GM21717 (cell line): ENCODE measurements at regions not wholly inside any gene's neighbourhood (a gene's known extent, or its start where the extent isn't known, plus 50 kb on each side); places are given as distances from the start of the nearest gene placed in this dataset.

Experiments used
- ATAC-seq: cut with Tn5 transposase; IDR thresholded peaks from one replicate; pipeline ENCODE4 v1.9.1; 2021; ENCODE audit warnings: mild to moderate bottlenecking, moderate library complexity; ENCODE audit not compliant: unreplicated experiment

DNA sequence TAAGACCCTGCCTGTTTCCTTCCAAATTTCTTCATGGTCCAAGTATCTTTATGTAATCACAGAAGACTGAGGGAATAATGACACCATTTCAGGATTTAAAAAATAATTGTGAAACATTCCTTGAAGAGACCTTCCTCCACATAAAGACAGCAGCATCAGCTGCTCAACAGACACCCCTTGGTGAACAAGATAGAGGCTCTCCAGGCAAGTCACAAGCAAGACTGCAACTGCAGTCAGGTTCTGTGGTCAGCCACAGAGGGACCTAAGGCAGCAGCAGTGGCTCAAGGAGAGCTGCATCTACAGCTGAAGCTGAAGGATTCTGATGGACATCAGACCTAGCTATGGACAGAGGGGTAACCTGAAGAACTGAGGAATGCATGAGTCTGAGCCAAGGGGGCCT lies 97.2 kb upstream of the C3orf80 start:
- no peak for ATAC-seq

DNA sequence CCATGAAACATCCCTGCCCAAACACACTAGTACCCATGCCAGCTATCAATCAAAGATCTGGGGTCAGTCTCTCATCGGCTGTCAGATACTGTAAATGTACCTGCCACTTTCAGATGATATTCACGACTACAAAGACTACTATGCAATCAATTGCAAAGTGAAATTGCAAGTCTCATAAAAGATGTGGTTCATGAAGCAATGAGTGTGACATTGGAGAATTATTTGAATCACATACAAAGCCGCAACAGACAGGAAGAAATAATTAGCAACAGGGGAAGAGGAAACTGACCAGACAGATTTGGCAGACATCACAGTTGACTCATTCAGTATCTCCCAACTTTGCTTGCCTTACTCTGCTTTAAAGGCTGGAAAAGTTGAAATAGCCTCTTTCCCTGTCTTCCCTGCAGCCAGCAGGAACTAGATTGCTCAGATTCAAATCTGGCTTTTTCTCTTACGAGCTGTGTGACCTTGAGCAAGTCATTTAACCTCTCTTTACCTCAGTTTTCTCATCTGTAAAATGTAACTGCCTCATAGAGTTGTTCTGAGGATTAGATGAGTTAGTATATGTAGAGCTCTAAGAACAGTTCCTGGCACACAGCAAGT lies 95.7 kb upstream of the C3orf80 start:
- ATAC-seq, result peak; percentile 48

DNA sequence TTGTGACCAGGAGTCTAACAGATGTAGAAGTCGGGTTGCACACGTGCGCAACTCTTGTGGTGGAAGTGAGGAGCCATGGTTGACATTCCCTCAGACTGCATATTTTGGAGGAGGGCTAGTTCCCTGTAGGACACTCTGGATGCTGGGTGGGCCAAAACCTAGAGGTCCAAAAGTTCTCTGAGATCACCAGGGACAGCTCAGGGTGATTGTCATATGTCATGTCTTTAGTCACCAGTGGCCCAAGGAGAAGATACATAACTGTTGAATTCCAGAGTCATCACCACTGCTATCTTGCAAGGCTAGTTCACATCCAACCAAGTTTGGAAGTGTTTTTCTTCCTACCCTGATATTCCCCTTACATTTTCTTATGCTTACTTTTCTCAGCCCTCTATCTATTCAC lies 95.2 kb upstream of the C3orf80 start:
- peak; percentile 1 for ATAC-seq

DNA sequence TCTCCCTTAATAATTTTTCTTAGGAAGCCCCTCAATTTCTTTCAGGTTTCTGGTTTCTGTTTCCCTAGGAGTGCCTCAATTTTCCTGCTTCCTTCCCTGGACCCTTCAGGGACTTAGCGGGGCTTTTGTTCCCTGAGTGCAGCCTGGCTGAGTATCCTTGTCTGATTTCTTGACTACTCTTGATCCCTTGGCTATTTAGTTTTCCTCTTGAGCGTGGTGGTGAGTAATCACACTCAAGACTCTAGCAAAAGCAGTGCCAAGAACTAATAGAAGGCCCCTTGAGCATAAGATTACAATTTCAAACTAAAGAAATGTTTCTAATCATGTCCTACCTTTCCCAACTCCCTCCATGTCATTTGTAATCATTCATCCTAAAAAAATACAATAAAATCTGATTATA lies 94.3 kb upstream of the C3orf80 start:
- ATAC-seq, result no peak

DNA sequence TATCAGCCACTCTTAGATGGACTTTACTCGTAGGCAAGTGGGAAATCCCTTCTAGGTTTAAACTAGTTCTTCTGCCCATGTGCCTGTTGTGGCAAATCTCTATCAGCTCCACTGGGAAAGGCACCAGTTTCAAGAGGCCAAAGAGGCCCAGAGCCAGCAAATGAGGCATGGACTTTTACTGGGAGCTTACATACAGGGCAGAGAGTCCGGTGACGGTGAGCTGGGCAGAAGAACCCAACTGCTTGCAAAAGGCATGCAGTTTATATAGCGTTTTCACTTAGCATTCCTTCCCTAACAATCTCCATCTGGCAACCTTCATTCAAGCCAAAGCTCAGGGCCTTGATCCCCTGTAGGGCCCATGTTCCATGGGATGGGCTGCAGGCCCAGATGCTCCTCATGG lies 93.0 kb upstream of the C3orf80 start:
- ATAC-seq, result no peak

DNA sequence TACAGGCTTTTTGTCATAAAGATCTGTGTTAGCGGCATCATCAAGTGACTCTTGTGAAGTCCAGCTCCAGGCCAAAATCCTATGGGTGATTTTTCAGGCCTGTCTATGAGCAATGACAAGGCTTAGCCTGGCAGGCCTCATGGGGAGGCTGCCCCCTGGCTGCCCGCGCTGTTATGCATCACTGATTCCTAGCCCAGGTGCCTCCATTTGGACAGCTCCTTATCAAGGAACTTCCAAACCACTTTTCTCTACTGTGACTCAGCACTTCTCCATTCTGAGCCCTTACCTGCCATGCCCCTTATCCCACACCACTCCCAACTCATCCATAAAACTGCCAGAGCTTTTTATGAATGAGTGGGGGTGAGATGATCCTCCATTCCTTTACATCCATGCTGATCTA lies 91.5 kb upstream of the C3orf80 start:
- ATAC-seq, result no peak

DNA sequence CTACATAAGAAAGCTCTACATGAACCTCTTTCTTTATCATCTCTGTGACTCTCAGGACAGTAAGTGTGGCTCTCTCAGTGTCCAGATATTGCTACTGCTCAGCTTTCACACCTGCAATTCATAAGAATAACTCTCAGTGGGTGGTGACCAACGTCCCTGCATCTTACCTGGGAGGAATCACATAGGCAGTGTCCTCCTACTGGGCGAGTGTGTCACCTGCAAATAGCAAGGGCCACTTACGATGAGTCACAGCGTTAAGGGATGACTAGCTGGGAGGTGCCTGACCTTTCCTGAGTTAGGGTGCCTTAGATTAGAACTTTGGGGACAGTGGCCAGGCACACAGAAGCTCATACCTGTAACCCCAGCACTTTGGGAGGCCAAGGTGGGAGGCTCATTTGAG lies 90.8 kb upstream of the C3orf80 start:
- ATAC-seq, result no peak

DNA sequence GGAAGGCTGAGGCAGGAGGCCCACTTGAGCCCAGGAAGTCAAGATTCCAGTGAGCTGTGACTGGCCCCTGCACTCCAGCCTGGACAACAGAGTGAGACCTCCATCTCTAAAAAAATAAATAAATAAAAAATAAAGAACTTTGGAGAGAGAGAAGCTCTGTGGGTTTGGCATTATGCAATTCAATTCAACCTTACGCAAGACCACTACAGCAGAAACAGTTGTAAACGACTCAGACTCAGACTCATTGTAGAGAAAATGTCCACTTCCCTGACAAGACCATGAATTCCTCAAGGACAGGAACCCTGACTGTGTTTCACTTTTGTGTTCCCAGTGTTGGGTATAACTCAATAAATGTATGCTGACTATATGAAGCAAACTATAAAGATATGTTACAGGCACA lies 90.3 kb upstream of the C3orf80 start:
- no peak for ATAC-seq

DNA sequence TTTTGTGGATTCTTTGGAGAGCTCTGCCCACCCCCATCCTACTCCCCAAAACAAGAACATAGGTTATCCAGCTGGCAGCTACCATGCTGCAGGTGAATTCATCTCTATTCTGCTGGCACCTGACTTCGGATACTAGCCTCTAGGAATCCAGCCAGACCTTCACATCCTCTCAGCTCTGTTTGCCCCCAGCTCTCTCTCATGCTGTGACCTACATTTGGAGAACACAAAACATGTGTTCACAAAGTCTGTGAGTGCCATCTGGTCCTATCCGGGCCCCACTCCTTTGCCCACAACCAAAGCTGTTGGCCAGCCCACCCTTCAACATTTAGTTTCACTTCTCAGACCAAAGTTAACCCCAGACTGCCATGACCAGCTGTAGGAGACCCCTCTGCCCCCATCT lies 89.4 kb upstream of the C3orf80 start:
- no peak for ATAC-seq

DNA sequence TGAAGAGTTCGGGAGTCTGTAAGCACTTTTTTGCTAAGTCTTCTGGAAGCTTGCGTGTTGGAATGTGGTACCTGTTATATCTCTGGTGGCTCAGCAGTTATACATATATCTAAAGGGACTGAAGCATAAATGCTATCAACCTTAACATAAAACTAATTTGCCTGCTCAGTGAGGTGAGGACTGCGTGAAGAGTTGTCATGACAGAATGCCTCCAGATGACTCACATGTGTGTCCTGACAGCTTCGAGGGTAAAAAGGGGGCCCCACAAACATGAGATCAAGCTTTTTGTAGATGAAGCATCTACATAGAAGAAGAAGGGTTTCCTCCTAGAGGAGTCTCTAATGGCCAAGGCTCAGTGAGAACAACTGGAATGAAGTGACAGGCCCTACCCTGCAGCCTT lies 88.8 kb upstream of the C3orf80 start:
- ATAC-seq, result no peak

DNA sequence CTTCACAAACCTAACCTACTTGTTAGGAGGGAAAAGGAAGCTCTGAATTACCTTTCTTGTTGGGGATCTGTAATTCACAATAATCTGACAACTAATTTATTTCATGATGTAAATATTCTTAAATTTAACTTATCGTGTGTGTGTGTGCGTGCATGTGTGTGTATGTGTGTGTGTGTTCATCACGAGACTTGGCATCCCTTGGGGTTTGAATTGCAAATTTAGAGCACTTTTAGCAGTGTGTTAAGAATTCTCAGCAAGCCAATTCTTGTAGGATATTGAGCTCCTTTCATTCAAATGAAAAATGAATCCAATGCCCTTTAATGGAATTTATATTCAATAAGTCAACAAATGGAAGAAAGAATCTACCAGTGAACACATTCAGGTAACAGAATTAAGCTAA lies 85.9 kb upstream of the C3orf80 start:
- ATAC-seq, result no peak

DNA sequence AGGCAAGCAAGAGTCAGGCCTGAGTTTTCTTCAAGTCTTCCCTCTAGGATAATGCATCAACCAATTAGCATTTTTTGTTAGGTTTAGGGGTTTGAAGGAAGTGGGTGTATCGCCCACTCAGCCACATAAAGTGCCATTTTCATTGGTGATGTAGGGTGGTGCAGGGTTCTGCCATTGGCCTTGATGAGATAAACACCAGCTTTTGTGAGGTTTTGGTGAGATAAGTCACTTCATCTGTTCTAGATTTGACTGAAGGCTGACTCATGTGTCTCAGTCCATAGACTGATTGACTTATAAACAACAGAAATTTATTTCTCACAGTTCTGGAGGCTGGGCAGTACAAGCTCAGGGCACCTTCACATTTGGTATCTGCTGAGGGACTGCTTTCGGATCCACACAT lies 84.5 kb upstream of the C3orf80 start:
- ATAC-seq, result peak; percentile 46

DNA sequence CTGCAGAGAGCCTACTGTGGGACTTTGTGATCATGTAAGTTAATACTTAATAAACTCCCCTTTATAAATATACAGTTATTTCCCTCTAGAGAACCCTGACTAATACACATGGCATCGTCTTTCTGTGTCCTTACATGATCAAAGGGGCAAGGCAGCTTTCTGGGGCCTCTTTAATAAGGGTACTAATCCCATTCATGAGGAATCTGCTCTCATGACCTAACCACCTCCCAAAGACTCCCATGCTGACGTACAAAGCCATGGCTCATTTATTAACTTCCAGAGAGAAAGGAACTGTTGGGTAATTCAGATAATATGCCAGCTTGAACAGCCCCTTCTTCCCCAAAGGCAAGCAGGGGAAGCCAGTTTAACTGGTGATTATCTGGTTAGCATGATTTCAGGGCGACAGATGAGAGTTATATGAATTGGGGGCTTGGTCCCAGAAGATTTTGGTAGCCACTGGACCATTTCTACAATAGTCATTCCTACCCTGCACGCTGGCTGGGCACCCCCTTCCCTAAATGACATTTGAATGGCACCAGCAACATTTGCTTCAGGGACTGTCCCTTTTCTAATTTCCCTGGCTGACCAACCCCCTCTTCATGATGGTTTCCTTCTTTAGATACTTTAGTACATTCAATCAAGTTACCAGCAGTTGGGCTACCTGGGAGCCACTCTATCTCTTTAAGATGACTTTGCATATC lies 83.6 kb upstream of the C3orf80 start:
- no peak for ATAC-seq

DNA sequence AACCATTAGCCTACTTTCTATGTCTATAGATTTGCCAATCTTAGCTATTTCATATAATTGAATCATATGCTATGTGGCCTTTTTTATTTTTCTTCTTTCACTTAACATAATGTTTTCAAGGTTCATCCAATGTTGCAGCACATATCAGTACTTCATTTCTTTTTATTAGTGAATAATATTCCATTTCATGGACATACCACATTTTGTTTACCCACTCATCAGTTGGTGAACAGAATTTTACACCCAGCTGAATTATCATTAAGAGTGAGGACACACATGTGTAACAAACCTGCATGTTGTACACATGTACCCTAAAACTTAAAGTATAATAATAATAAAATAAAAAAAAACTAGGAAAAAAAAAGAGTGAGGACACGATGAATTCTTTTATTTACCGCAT lies 81.7 kb upstream of the C3orf80 start:
- ATAC-seq, result no peak

DNA sequence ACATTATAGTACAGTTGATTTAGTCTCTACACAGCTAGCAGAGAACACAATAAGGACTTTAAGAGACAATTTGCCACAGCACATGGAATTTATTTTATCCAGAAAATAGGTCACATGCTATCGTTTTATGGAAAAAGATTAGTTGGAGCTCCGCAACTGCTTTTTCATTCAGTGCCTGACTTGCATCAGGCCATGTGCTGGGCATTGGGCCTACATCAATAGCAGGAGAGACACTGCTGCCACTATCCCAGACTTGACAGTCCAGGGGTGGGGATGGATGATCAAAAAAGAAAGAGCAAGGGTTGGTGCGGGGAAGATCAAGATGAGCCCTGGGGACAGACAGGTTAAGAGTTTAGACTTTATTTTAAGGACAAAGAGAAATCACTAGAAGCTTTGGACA lies 75.2 kb upstream of the C3orf80 start:
- no peak for ATAC-seq

DNA sequence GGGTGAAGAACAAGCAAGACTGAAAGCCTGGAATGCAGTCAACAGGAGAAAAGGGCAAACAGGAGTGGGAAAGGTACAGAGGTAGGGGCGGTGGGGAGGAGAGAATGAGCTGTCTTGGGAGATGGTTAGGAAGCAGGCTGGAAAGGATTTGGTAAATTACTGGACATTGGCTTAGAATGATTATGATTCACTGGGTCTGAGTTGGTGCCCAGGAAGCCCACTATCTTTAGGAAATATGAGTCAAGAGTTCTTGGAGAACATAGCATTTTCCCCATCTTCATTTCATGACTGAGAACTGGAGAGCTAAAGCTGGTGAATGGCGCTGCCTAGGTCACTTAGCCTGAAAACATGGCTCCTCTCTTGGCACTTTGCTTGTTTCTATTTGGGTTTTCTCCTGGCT lies 74.7 kb upstream of the C3orf80 start:
- no peak for ATAC-seq

DNA sequence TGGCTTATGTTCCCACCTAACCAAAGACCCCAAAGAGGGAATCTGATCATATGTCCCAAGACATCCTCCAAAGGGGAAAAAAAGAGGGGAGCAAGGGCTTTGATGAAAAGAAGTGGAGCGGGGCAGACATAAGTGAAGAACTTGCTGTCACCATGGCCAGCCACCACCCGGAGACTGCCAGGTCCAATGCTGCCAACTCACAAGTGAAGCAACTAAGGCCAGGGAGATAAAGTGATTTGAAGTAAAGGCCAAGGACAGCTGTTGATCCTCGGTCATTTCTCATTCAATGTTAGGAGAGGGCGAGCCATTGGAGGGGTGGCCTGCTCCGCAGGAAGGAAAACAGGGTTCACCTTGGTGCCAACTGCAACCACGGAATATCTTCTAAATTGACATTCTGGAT lies 72.6 kb upstream of the C3orf80 start:
- ATAC-seq, result no peak

DNA sequence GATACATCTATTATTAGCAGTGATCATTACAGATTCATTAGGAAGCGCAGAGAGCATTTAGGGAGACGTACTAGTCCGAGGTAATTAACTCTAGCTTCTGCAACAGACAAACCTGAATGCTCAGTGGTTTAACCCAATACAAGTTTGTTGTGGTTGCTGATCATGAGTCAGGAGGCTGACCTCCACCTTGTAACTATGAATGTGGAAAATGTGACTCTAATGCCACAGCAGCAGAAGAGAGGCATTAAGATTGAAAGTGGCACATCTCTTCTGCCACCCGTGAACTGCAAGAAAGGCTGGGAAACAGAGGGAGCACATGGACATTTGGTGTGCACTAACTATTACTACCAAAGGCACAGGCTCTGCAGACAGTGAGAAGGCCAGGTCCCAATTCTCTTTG lies 71.2 kb upstream of the C3orf80 start:
- ATAC-seq, result no peak

DNA sequence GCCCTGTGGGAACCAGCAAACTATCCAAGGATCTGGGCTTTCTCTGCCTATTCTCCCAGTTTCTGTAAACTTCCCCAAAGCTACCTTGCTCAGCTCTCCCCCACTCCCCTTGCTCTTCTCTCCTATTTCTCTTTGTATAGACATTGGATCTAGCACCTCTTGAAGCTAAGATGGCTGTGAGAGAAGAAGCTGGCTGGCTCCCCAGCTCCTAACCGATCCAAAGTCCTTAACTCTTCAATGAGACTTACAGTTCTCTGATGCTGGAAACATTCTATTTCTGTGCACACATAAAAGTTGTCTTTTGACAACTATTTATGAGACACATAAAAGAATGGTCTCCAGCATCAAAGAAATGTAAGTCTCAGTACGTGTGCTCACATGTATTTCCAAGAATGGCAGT lies 70.6 kb upstream of the C3orf80 start:
- ATAC-seq, result no peak

DNA sequence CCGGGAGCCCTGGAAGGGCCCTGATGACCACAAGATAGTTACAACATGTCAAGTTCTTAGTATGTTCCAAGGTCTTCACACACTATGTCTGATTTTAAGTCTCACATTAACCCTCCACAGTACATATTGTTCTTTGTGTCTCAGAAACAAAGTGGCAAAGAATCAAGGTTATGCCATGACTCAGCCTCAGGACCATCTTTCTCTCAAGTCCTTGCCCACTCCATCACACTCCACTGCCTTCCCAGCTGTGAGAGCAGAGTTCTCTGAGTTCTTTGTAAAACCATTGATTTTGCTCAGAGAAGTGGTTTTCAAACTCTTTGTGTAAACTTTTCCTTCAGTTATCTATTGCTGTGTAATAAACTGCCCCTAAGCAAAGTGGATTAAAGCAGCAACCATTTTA lies 67.9 kb upstream of the C3orf80 start:
- no peak for ATAC-seq

DNA sequence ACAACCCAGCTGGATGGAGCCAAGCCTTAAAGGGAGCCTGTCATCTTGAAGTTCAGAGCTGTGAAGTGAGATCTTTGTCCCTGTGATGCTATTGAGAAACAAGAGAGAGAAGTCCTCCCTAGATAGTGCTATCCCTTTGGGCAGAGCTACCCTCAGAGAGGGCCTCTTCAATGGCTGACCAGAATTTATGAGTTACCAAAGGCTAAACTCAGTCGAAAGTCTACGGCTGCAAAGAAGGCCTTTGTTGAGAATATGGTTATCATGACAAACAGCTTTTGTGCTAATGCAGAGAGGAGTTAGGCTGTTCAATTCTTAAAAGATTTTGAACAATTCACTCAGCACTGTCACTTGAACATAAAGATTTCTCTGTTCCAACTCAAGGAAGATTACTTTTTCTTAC lies 65.9 kb upstream of the C3orf80 start:
- ATAC-seq, result no peak

DNA sequence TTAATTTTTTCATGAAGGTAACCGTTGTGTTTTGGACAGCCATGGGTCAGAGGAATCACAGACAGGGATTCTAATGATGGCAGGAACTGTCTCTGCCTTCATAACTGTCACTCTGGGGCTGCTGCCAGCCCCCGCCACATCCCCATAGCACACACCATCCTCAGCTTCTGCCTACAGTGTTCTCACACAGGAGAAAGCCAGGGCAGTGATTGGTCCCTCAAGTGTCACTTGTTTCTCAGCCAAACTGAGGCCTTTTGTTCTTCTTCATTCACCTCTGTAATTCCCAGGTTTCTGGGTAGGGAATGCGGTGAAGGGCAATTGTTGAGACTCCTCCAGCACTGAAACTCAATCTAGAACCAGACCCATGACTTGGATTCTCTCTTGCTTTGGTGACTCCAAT lies 65.4 kb upstream of the C3orf80 start:
- no peak for ATAC-seq

DNA sequence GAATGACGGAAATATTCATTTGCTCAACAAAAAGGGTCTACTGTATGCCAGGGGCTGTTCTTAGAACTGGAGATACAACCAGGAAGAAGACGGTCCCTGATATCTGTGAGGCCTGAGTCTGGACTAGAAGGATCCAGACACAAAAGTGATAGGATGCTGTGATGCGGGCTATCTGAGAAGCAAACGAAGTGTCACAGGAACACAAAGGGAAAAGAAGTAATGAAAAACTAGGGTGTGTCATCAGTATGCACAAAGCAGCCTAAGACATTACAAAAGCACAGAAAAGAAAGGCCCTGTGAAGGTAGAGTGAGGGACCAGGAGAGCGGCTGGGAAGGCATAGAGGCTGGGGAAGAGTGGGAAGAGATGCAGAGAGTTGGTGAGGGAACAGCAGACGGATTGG lies 63.3 kb upstream of the C3orf80 start:
- ATAC-seq, result no peak
